Chondrocyte (in vitro differentiated cells): ENCODE measurements at regions not wholly inside any gene's neighbourhood (a gene's known extent, or its start where the extent isn't known, plus 50 kb on each side); places are given as distances from the start of the nearest gene placed in this dataset.

ENCODE experiments used
- DNase-seq: peaks from one replicate; pipeline ENCODE4 v3.0.0; 2021; ENCODE audit warnings: mixed read lengths, low spot score
- H3K27ac Mint-ChIP-seq: one replicate; pipeline ENCODE4 v1.8.0; 2021; ENCODE audit warnings: mild to moderate bottlenecking, moderate library complexity, mixed read lengths; ENCODE audit not compliant: unreplicated experiment
- H3K27me3 Mint-ChIP-seq: 2 replicates; pipeline ENCODE4 v1.8.0; 2021; ENCODE audit warnings: low read depth, mixed read lengths
- H3K36me3 Mint-ChIP-seq: 2 replicates; pipeline ENCODE4 v1.8.0; 2021; ENCODE audit warnings: low read depth, mixed read lengths
- H3K4me1 Mint-ChIP-seq: 2 replicates; pipeline ENCODE4 v1.8.0; 2021; ENCODE audit warnings: low read depth, mild to moderate bottlenecking, mixed read lengths
- H3K4me3 Mint-ChIP-seq: one replicate; pipeline ENCODE4 v1.8.0; 2021; ENCODE audit warnings: mild to moderate bottlenecking, moderate library complexity, mixed read lengths; ENCODE audit not compliant: unreplicated experiment
- H3K9me3 Mint-ChIP-seq: 2 replicates; pipeline ENCODE4 v1.8.0; 2021; ENCODE audit warnings: low read depth, mixed read lengths
- TF ChIP-seq, protein P1 (sequence below): fragments of 200-600 bp; sonication (generic); IDR thresholded peaks from 2 replicates; pipeline ENCODE4 v1.5.0; 2021; ENCODE audit warnings: antibody characterized with exemption, mild to moderate bottlenecking, moderate library complexity

DNA sequence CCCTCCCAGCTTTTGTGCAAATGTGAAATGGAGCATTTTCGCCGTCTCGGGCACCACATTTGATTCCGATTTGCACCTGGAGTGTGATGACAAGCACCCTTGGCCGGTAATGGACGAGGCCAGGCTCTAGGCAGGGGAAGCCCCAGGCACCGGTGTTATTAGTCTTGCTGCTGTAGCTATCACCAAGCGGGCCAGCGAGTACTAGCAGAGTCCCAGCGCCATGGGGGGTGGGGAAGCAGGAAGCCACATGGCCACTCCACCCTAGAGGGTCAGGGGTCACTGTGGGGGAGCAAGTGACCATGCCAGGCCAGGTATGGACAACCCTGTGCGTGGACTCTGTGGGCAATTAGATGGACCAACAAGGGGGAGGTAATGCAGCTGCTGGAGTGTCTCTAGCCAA lies 88.8 kb downstream of the CPZ start:
- H3K4me3 Mint-ChIP-seq: no peak overlapping the region
- H3K27ac Mint-ChIP-seq: no peak overlapping the region
- H3K27me3 Mint-ChIP-seq: peaks cover 39% of the 10 kb centered on the region
- no peaks in the 10 kb centered on the region for H3K36me3 Mint-ChIP-seq
- H3K9me3 Mint-ChIP-seq: no peaks in the 10 kb centered on the region
- DNase-seq: peak; percentile 82
- TF ChIP-seq, protein P1, sequence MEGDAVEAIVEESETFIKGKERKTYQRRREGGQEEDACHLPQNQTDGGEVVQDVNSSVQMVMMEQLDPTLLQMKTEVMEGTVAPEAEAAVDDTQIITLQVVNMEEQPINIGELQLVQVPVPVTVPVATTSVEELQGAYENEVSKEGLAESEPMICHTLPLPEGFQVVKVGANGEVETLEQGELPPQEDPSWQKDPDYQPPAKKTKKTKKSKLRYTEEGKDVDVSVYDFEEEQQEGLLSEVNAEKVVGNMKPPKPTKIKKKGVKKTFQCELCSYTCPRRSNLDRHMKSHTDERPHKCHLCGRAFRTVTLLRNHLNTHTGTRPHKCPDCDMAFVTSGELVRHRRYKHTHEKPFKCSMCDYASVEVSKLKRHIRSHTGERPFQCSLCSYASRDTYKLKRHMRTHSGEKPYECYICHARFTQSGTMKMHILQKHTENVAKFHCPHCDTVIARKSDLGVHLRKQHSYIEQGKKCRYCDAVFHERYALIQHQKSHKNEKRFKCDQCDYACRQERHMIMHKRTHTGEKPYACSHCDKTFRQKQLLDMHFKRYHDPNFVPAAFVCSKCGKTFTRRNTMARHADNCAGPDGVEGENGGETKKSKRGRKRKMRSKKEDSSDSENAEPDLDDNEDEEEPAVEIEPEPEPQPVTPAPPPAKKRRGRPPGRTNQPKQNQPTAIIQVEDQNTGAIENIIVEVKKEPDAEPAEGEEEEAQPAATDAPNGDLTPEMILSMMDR: no peak
- no peaks in the 10 kb centered on the region for H3K4me1 Mint-ChIP-seq

DNA sequence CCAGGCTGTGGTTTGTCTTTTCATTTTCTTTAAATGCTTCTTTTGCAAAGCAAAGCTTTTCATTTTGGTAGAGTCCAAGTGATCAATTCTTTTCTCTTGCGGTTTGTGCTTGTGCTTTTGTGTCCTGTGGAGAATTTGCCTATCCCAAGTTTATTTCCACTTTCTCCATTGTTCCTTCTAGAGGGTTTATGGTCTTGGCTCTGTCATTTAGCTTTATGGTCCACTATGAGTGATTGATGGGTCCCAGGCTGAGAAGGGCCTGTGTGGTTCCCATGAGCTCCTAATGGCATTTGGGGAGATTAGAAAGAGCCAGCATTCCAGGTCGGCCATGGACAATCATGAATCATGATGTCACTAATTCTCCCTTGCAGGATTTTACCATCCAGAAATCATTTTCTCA lies 86.5 kb downstream of the CPZ start:
- Mint-ChIP-seq H3K36me3 (no peaks in the 10 kb centered on the region), H3K4me3 (no peak overlapping the region), H3K4me1 (no peaks in the 10 kb centered on the region), H3K9me3 (no peaks in the 10 kb centered on the region), H3K27ac (no peak overlapping the region), H3K27me3 (peaks cover 32% of the 10 kb centered on the region)
- no peak for DNase-seq
- TF ChIP-seq, protein P1: no peak

DNA sequence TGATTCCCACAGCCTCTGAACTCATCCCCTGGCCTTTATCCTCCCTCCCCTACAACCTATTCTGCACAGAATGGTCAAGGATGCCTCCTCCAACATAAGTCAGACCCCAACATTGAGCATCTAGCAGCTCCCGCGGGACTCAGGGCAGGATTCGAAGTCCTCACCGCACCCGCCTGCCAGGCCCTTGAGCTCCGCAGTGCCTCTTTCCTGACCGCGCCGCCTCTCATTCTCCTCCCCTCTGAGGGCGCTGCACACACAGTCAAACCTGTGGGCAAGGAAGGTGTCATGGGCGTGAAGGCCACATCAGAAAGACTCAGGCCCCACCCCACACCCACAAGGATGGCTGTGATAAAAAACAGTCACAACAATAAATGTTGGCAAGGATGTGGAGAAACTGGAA lies 84.1 kb downstream of the CPZ start:
- Mint-ChIP-seq H3K4me3 (no peak overlapping the region), H3K27me3 (peaks cover 23% of the 10 kb centered on the region), H3K9me3 (no peaks in the 10 kb centered on the region), H3K4me1 (no peaks in the 10 kb centered on the region), H3K36me3 (no peaks in the 10 kb centered on the region), H3K27ac (no peak overlapping the region)
- TF ChIP-seq, protein P1: no peak
- DNase-seq: no peak

DNA sequence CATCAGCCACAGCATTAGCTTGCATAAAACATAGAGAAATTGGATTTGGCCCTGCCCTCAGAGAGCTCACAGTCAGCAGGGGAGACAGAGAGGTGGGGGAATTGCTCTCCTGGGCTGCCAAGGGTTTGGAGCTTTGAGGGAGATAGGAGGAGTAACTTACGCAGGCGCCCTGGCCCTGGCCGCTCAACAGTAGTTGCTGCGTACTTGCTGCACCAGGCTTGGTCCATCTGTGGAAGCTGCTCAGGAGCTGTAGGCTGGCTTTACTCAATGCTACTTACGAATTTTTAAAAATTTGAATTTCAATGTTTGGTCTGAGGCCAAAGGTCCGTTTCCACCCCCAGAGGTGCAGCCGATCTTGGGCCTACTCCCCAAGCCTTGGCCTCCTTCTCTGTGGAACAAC lies 83.3 kb downstream of the CPZ start:
- TF ChIP-seq, protein P1: no peak
- no peaks in the 10 kb centered on the region for H3K36me3 Mint-ChIP-seq
- no peak for DNase-seq
- H3K9me3 Mint-ChIP-seq: no peaks in the 10 kb centered on the region
- no peak overlapping the region for H3K4me3 Mint-ChIP-seq
- H3K27ac Mint-ChIP-seq: no peak overlapping the region
- H3K4me1 Mint-ChIP-seq: no peaks in the 10 kb centered on the region
- H3K27me3 Mint-ChIP-seq: peaks cover 27% of the 10 kb centered on the region

DNA sequence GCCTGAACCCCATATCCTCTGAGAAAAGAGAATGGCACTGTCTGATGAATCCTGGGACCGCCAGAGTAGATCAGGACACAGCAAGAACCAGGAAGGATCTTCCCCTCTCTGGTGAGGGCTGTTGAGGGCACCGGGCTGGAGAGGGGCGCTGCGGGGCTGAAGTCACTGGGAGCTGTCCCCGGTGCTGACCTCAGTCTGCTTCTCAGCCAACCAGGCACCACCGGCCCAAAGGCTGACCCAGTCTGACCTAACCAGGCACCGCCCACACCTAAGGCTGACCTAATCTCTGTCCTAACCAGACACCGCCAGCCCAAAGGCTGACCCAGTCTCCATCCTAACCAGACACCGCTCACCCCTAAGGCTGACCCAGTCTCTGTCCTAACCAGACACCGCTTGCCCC lies 82.8 kb downstream of the CPZ start:
- DNase-seq: no peak
- Mint-ChIP-seq H3K4me3 (no peak overlapping the region), H3K27ac (no peak overlapping the region), H3K4me1 (no peaks in the 10 kb centered on the region), H3K9me3 (no peaks in the 10 kb centered on the region), H3K36me3 (no peaks in the 10 kb centered on the region), H3K27me3 (peaks cover 26% of the 10 kb centered on the region)
- TF ChIP-seq, protein P1: no peak
